Myocyte (in vitro differentiated cells): ENCODE measurements at regions not wholly inside any gene's neighbourhood (a gene's known extent, or its start where the extent isn't known, plus 50 kb on each side); places are given as distances from the start of the nearest gene placed in this dataset.
"Not testable (repeated sequence)": the region's sequence is repeated elsewhere in the genome, so short reads cannot be mapped to it uniquely, and the experiment has no call there.

Source experiments
- DNase-seq: peaks from one replicate; pipeline ENCODE4 v3.0.0-alpha.2; 2012; ENCODE audit warnings: low read depth

GRCh38 chr7:153404781-153405279 is 645.3 kb downstream of the ACTR3B start:
- no peak for DNase-seq

- DNase-seq = no peak
Observed at GRCh38 chr7:153405704-153406485, 646.3 kb upstream of the DPP6 start.

GRCh38 chr7:153406486-153406872 is 645.7 kb upstream of the DPP6 start:
- no peak for DNase-seq

DNA sequence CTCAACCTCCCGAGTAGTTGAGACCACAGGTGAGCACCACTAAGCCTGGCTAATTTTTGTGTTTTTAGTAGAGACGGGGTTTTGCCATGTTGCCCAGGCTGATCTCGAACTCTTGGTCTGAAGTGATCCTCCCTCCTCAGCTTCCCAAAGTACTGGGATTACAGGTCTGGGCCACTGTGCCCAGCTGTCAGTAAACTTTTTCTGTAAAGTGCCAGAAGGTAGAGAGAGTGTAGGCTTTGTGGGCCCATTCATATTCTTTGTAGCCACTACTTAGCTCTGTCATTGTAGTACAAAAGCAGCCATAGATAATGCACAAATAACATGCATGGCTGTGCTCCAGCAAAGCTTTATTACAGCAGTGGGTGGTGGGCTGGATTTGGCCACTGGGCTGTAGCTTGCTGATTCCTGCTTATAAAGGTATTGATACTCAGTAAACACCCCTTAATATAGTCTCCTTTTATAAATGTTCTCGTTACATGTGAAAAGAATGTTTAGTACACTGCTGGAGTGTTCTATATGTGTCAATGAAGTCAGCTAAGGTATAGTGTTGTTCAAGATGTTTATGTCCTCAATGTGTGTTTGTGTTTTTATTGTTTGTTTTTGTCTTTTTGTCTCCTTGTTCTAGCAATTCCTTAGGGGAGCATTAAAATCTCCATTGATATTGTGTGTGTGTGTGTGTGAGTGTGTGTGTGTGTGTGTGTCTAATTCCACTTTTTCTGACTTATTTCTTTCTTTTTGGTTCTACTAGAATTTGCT is 644.7 kb upstream of the DPP6 start:
- DNase-seq = no peak

GRCh38 chr7:153408360-153409335 is 643.5 kb upstream of the DPP6 start:
- no peak for DNase-seq

DNA sequence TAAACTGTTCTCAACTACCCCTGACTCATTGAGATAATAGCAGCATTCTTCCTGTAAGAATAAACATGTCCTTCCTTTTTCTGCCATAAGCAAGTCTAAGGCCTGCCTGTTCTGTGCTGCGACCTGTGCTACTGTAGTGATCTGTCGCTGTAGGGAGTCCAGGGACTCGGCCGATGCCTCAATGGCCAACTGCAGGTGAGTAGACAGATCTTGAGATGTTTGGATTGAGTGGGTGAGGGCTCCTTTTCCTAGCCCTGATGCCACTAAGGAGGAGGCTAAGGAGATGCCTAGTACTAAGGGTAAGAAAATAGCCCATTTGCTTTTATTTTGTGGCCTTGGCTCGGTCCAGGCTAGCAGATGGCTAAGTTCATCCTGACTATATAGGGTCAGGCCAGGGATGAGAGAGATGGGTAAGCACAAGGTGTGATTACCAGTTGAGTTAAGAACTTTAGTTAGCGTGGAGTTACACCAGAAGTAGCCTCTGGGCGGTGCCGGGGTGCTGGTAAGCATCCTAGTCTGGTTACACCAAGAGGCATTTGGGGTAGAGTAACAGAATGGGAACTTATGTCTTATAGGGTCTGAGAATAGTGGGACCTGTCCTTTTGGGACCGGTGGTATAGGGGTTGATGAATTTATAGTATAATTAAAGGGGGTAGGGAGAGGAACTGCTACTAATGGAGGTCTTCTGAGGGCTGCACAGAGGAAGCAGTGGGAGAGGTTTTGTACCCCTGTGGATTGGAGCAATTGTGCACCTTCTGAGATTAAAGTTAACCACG is 642.4 kb upstream of the DPP6 start:
- DNase-seq = not testable (repeated sequence)

DNA sequence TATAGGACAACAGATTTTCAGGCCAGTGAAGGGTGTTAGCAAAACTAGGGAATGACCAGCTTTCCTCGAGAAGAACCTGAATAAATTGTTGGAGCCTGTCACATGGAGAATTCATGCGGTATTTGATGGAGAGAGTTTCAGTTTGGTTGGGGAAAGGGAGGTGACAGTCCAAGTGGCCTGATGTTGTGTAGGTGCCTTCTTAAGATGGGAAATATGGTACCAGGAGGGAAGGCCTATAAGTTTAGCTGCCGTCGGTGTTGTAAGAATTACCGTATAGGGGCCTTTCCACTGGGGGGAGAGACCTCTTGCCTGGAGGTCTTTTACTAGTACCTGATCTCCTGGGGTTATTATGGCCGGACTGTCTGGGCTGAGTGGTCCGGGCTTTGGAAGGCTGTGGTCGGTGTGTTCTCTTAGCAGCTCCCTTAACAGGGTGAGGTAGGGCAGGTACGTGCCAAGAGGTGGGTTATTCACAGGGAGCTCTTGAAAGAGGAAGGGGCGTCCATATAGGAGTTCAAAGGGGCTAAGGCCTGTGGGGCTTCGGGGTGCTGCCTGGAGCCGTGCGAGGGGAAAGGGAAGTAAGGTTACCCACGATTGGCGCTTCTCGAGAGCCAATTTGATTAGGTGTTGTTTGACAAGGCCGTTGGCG is 641.1 kb upstream of the DPP6 start:
- DNase-seq = not testable (repeated sequence)

DNA sequence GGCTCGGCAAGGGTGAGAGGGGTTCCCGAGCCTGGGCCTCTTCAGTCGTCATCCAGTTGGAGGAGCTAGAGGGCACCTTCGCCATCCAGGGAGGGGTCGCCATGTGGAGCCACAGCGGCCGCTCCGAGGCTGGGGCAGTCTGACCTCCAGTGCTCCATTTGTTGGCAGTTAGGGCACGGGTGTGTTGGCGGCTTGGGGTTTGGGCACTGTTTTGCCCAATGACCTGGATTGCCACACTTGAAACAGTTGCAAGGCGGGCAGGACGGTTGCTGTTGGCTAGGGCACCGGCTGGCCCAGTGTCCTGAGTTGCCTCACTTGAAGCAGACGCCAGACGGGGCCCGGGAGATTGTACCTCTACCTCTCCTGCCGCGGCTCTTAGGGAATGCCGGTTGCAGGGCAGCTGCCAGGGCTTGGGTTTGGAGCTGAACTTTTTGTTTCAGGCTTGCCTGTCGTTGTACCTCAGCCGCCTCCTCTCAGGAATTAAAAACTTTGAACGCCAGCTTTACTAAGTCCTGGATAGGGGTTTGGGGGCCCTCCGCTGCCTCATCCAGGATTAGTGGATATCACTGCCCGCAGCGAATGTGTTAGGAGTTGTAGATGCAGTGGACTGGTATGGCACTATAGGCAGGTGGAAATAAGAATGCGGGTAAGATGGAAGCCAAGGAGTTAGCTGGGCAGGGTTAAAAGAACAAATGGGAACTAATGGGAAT is 639.9 kb upstream of the DPP6 start:
- DNase-seq = not testable (repeated sequence)

DNA sequence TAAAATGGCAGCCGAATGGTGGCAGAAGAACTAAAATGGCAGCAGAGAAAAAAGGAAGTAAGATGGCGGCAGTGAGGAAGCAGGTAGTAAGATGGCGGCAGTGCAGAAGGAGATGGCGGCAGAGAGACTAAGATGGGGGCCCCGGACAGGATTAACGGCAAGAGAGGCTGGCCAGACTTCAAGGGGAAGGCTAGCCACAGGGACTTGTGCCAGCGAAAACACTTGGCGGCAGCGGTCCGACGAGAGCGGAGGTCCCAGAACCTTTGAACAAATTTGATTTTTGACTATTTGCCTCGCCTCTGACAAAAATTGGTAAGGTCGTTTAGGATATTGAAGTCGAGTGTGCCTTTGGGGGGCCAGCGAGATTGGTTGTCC is 639.4 kb upstream of the DPP6 start:
- DNase-seq = not testable (repeated sequence)

GRCh38 chr7:153413199-153413539 is 639.0 kb upstream of the DPP6 start:
- DNase-seq = no peak

DNA sequence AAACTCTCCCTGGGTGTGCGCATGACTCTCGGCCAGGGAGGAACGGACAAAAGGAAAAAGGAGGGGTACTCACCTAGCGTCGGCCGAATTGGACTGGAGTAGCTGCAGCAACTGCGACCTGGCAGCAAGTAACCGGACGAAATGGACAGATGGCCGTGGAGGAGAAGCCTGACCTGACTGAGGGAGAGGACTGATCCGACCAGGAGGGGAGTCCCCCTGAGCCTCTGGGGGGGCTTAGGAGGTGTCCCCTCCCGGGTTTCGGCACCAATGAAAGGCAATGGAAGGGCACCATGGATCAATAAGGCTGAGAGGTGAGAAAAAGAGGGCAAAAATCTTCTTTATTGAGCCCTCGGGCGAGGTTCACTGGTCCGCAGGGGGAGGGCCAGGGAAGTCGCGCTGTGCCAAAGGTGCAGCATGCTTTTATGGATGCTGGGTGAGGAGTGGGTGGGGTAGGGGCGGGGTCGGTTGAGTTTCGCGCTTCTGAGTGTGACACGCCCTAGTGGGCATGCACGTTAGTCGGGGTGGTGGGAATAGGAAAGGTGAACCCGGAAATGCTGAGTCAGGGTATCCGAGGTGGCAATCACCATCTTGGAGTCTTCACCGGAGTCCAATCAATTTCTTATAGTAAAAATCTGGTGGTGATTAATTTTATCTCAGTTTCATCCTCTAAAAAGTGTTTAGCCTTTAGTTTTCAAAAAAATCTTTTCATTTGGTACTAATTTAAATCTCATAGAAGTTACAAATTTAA is 638.5 kb upstream of the DPP6 start:
- DNase-seq = no peak

GRCh38 chr7:153414288-153414629 is 637.9 kb upstream of the DPP6 start:
- DNase-seq = no peak

GRCh38 chr7:153415632-153416031 is 636.6 kb upstream of the DPP6 start:
- no peak for DNase-seq

GRCh38 chr7:153422291-153423209 is 629.6 kb upstream of the DPP6 start:
- DNase-seq = no peak

DNA sequence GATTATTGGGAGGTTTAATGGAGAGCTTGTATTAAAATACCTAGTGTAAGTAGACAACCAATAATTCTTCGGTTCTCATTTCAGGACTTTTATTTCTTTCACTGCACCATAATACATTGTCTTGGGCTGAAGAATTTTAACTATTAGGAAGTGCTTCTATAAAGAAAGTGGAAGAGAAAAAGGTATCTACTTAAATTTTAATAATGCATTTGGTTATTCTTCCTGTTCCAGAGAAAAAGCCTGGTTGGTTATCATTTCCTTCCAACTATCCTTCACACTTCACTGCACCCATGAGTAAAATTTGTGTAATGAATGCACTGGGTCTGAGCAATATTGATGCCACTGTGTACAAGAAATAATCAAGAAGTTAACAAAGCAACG is 629.0 kb upstream of the DPP6 start:
- DNase-seq = no peak

DNA sequence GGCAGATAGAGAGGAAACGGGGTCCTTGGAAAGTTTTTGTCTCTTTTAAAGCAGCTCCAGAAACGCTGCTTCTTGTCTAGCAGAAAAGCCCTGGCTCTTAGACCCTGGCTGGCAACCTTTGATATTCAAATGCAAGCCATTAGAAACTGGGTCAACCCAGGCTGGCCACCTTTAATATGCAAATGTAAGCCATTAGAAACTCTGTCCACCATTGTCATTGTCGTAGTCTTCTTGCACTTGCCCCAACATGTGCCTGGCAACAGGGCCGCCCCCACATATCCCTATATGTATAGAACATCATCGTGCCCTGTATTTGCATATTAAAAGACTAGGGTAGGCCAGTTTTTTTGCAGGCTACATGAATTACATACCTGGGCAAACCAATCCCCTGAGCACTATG is 621.3 kb upstream of the DPP6 start:
- DNase-seq = no peak

- DNase-seq = no peak
Observed at GRCh38 chr7:153432063-153432462, 620.1 kb upstream of the DPP6 start.

DNA sequence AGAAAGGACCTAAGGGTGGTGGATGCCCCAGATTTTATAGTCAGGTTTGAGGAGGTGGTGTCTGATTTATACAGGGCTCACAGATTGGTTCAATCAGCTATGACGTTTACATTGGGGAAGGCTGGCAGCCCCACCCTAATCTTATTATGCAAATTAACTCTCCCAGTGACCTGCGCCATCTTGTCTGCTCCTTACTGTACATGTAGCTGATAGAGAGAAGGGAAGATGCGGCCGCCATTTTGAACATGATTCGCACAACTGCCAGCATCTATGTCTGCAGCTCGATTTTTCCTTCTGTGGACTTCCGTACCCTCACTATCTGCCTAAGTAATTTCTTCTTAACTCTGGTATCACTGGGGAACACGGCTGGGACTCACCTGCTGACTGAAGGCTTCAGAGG is 619.0 kb upstream of the DPP6 start:
- no peak for DNase-seq
